NOMO-1 treated with DMSO at 0.1 percent for 48 hours (cell line): ENCODE measurements at regions not wholly inside any gene's neighbourhood (a gene's known extent, or its start where the extent isn't known, plus 50 kb on each side); places are given as distances from the start of the nearest gene placed in this dataset.
A peak's percentile ranks its signal among the peaks of the same experiment; 100 is the strongest.
"Not testable (repeated sequence)": the region's sequence is repeated elsewhere in the genome, so short reads cannot be mapped to it uniquely, and the experiment has no call there.

ENCODE experiments used
- DNase-seq: peaks from one replicate; lab custom pipeline; 2025; ENCODE audit not compliant: unreplicated experiment; lab: John Stamatoyannopoulos, UW

DNA sequence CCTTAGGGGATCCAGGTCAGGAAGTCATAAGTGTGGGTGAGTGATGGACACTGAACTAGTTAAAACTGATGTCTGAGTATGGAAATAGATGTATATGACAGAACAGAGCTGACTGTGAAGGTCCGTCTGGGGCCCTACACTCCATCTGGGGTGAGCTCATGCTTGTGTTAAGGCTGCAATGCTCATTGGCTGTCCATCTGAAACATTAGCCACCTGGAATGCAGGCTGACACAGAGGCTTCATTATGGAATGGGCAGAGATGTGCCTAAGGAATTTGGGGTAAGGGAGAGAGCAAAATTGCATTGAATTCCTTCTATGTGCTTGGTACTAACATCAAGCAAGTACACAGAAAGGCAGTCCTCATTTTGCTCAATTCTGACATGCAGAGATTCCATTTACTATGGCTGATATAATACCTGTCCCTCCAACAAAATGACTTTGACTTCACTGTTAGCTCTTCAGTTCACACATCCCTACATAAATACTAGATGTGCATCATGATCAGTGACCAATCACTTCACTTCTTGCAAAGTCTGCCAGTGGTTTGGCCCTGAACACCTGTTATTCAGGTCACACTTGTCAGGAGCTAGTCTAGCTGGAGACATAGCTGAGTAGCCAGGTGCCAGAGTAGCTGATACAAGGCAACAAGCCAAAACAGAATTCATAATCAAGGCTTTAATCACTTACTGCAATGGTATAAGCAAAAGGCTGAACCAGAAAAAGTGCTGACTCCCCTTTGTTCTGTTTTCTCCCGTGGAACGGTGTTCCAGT lies 128.9 kb upstream of the VWC2 start:
- no peak for DNase-seq

DNA sequence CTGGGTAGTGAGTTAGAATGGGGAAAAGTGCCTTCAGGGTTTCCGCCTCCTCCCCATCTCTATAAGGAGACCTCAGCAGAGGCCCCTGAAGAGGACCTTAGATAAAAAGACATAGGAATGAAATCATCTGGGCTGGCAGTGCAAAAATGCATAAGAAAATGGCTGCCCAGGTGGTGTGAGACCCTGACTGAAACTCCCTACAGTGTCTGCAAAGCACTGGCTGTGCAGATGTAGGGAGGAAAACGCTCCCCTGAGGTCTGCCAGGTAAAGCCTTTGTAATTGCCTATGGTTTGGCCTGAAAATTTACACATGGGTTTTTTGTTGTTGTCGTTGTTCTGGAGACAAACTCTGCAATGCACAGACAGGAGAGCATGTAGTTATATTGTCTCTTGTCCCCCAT lies 128.1 kb upstream of the VWC2 start:
- no peak for DNase-seq

DNA sequence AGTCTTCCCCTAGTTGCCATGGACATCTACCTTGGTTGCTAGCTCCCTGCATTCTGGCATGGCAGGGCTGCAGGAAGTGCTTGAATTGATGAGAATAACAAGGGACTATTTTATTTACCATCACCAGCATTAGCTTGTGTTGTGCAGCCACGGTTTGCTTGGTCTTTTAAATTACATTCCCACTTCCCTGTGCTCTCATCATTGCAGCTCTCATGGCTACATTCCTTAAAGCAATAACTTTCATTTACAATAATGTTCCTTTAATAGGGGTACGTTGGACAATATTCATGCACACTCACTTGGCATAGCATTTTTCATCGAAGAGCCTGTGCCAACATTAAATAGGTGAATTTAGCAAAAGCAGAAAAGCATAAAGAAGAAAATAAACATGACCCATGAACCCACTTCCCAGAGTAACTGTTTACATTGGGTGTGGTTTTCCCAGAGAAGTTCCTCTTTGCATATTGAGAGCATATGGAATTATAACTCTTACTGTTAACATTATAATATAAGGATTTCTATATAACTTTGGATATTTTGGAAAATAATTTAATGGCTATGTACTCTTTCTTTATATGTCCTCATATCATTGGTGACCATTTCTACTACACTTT lies 113.2 kb upstream of the VWC2 start:
- DNase-seq, result no peak

DNA sequence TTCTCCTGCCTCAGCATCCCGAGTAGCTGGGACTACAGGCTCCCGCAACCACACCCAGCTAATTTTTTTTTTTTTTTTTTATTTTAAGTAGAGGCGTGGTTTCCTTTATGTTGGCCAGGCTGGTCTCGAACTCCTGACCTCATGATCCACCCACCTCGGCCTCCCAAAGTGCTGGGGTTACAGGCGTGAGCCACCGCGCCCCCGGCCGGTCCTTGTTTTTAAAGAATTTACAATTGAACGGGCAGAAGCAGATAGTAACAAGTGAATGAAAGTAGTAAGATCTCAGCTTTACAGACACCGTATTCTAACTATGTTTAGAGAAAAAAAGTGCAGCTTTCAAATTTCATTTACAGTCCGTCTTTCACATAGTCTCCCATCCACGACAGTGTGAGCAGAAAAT lies 112.5 kb upstream of the VWC2 start:
- DNase-seq, result no peak

DNA sequence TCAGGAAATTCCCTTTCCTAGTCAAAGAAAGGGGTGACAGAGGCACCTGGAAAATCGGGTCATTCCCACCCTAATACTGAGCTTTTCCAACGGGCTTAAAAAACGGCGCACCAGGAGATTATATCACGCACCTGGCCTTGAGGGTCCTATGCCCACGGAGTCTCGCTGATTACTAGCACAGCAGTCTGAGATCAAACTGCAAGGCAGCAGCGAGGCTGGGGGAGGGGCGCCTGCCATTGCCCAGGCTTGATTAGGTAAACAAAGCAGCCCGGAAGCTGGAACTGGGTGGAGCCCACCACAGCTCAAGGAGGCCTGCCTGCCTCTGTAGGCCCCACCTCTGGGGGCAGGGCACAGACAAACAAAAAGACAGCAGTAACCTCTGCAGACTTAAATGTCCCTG lies 107.5 kb upstream of the VWC2 start:
- DNase-seq, result not testable (repeated sequence)

DNA sequence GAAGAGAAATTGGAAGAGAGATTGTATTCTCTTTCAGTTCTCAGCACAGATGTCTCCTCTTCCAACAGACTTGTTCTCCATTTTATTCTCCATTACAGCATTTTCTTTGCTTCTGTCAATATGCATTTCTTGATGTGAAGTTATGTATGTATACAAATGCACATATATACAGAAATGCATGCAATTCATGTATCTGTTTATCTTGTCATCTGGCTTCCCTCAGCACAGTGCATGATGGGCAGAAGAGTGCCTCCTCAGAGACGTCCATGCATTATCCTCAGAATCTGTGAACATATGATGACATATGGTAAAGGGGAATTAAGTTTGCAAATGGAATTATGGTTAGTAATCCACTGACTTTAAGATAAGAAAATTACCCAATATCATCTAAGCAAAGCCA lies 106.7 kb upstream of the VWC2 start:
- no peak for DNase-seq

DNA sequence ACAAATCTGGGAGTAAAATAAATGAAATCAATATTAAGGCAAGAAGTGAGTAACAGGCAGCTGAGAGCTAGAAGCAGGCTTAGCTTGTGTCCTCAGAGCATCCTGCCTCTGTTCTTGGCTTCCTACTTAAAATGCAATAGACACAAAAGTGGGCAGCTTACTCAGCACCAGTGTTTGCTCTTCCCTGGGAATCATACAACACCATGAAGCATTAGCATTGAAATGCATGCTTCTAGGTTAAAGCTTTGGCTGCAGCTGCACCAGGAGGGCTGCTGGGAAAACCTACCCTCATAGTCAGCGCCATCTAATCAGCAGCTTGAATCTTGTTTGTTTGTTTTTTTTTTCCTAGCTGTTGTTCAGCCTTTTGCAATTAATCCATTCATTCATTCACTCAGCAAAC lies 104.2 kb upstream of the VWC2 start:
- no peak for DNase-seq

DNA sequence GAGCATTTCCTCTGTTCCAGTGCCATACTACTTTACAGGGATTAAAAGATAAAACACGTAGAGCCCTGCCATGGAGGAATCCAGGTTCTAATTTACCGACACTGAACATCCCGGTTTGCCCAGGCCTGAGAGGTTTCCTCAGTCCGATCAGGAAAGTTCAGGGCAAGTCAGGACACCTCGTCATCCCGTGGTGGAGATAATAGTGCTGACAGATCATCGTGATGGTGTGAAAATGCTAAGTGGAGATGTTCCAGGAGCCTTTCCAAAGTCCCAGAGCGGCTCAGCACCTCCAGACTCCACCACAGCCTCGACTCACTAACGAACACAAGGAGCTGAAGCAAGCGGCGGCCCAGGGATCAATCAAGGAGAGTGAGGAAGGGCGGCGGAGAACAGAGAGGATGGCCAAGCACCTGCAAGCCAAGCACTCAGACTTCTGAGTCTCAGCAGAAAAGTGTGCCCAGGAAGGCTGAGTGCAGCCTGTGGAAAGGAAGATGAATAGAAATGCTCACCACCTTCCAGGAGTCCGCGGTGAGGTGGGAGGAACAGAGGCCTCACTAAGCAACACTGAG lies 103.7 kb upstream of the VWC2 start:
- no peak for DNase-seq

DNA sequence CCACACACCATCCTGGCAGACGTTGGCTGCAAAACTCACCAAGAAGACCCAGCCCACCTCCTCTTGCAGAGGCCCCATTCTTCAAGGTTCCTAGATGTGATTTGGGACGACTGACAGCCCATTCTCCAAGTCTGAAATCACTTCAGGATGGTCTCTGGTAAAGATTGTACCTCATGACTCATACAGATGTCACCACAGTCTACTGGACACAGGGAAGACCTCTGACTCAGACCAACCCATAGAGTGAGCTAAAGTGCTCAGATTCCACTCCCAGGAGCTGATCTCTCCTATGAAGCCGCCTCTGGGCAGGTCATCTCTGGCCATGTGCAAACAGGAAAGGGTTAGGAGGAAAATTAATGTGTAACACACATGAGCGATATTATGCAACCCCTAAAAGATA lies 102.4 kb upstream of the VWC2 start:
- no peak for DNase-seq

DNA sequence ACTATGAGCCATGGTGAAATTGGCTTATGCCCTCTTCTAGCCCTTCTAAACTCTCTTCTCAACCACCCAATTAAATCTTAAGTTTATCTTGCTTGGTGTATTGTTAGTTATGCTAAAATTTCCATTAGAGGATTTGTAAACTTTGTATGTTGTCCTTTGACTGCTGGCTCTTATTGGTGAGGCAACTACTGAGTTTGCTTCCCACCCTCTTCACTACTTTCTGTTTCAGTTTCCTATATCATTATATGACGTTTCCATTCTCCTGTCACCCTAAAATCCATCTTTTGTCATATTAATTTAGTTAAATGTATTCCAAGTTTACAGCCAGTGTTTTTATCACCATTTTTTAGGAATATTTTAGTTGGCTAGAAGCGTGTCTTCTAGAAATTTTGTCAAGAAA lies 80.9 kb upstream of the VWC2 start:
- peak; percentile 48 for DNase-seq

DNA sequence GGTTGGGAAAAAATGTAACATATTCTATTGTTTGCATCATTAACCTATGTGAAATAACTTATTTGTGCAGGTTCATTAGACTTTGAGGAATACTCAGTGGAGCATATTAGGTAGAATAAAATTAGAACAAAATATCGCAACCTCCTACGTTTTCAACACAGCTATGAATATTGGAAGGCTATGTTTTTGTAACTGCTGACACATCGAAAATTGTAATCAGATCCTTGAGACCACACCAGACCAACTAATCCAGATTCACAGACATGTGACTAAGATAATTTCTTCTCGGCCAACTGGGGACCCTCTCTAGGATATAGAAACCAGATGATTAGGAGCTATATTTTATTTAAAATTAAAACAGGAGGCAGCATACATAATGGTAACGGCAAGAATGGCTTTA lies 77.5 kb upstream of the VWC2 start:
- no peak for DNase-seq

DNA sequence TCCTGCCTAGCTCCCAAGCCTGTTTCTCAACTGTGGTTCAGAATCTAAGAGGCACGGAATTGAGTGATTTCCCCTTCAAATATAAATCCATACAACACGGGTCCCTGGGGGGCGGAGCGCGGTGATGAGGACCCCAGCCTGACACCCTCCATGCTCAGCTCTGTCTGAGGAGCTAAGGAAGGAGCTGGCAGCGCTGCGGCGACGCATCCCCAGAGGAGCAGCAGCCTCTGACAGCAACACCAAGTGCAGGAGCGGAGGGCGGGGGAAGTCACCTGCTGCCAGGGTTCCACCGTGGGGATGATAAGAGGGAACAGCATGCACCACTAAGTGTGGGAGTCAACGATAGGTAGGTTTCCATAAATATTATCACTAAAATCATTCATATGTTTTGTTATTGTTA lies 72.6 kb upstream of the VWC2 start:
- no peak for DNase-seq

DNA sequence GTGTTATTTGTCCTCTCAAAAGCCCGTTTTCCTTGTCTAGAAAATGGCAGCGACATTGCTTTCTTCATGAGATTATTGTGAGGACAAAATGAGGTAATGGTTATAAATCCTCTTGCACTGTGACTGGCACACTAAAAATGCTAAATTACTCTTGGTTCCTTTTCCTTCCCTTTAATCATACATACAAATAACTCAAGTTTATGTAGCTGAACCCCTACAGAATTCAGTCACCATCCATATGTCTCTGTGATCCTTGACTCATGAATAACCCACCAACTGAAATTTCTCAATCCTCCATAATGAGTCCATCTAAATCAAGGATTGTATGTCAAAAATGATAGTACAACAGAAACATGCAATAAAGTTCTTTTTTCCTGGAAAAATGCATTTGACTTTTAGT lies 71.3 kb upstream of the VWC2 start:
- DNase-seq, result peak; percentile 7

DNA sequence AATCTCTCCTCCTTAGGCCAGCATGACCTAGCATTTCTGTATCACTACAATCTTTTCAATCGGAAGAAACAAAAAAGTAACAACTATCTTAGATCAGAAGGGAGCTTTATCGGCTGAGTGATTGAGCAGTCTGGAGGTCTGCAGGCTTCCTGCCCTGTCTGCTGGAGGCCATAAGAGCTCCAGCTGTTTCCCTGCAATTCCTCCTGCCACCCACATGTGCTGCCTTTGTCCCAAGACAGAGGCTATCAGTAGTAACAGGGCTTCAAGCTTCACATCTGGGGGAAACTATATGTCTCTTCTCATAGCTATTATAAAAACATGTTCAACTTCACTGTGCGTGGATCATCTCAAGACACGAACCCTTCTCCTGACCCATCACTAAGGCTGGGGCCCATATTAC lies 70.1 kb upstream of the VWC2 start:
- no peak for DNase-seq

DNA sequence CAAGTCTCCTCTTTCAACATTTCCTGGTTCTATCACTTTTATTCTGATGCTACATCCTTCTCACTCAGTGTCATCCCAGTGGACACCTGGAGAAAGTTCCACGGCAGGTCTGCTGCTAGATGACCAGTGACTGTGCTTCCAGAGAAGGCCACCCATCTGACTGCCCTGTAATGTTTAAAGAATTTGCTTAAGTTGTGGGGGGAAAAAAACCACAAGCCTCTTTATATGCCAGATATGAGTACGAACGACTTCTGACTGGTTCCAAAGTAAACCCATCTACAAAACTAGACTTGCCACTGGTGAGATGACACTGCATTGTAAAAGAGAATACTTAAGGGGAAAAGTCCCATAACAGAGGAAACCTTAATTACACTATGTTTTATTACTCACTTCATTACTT lies 69.6 kb upstream of the VWC2 start:
- no peak for DNase-seq

DNA sequence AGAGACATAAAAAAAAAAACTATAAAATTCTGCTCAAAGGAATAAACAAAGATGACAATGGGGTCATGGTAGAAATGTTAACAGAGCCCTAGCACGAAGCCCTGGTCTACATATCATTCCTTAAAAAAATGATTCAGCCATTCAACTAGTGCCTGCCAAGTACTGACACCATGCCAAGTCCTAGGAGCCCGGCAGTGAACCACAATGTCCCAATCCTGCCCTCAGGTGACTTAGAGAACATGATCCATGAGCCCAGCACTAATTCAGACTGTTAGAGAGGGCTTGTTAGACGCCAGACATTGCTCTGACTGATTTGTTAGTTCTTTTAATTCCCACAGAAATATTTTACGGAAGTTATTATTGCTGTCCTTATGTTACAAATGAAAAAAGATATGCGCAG lies 67.3 kb upstream of the VWC2 start:
- no peak for DNase-seq

DNA sequence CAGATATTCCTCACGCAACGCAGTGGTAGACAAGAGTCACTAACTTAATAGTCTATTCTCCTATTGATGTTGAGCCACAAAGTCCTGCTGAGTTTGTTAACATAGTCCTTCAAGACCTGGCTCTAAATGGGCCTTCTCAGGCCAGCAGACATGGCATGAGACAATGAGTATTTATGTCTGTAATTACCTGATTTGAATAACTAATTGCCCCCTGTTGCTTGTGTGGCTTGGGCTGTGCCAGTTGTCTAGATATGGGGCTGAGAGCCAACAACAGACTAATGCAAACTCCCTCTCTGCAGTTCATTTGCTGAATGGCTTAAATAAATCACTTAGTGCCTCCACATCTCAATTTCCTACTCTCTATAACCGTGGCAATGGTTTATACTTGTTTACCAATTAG lies 65.5 kb upstream of the VWC2 start:
- no peak for DNase-seq

DNA sequence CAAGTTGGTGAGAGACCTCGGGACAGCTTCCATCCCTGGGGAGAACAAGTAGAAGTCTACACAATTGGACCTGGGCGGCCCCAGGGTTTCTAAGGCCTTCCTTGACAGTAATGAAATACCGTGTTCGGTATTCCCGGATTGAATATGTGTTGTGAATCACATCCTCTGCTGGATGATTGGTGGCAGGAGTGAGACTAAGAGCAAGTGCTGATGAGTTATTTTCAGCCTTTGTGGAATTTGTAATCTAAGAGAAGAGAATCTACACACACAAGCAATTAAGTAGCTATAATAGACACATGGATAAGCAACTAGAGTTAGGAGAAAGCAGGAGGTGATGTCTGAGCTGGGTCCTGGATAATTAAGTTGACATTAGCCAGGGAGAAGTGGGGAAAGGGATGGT lies 64.8 kb upstream of the VWC2 start:
- DNase-seq, result no peak

DNA sequence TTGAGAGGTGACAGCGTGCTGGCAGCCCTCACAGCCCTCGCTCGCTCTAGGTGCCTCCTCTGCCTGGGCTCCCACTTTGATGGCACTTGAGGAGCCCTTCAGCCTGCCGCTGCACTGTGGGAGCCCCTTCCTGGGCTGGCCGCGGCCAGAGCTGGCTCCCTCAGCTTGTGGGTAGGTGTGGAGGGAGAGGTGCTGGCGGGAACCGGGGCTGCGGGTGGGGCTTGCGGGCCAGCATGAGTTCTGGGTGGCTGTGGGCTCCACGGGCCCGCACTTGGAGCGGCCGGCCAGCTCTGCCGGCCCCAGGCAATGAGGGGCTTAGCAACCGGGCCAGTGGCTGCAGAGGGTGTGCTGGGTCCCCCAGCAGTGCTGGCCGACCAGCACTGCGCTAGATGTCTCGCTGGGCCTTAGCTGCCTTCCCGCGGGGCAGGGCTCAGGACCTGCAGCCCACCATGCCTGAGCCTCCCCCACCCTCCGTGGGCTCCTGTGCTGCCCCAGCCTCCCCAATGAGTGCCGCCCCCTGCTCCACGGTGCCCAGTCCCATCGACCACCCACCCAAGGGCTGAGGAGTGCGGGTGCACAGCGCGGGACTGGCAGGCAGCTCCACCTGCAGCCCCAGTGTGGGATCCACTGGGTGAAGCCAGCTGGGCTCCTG lies 62.2 kb upstream of the VWC2 start:
- DNase-seq, result not testable (repeated sequence)

DNA sequence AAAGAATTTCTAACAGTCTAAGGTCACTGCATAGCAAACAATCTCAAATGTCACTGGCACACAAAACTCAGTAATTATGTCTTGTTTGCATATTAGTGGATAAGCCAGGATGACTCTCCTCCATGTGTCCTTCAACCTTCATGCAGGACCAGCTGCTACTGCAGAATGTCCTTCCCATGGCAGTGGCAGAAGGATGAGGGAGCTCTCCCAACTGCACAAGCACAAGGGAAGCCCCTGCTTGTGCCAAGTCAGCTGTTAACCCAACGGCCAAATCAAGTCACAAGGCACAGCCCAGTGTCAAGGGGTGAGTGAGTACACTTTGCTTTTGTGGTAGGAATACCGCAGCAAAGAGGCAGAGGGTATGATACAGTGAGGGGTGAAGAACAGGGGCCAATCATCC lies 59.3 kb upstream of the VWC2 start:
- no peak for DNase-seq

DNA sequence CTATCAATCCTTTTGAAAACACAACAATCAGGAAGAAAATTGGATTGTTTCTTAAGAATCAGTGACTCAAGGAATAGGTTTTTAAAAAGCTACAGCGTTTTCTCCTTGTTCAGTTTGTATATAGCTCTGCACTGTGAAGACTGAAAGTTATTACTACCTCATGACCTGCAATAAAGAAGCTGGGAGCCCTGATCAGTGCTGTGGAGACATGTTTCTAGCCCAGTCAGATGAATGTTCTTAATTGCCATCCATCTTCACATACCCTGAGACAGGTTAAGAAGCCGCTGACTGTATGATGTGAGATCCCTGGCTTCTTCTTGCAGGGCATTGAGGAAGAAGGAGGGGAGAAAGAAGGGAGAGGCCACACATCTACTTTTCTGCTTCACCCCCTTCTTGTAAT lies 58.0 kb upstream of the VWC2 start:
- no peak for DNase-seq

DNA sequence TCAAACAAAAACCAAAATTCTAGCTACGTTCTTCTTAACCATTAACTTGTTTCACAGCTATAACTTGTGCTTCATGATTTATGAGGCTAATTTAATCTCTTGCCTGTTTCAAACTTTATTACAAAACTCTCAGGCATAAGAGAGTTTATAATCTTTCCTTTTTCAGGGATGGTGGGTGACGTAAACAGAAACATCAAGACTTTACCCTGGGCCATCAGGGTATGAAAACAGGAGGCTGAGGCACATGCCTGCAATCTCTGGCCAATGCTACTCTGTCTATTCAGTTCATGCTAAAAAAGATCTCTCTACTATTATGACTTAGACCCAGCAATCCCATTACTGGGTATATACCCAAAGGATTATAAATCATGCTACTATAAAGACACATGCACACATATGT lies 55.9 kb upstream of the VWC2 start:
- no peak for DNase-seq
